ENCODE measurements at regions not wholly inside any gene's neighbourhood (a gene's known extent, or its start where the extent isn't known, plus 50 kb on each side); places are given as distances from the start of the nearest gene placed in this dataset.

- intact Hi-C loops (cut with DNase I), result no loop called here
- H3K9me3 ChIP-seq, result no peaks in the 10 kb centered on the region
- no peak for ATAC-seq
- no peak overlapping the region for H3K27ac ChIP-seq
- H3K27me3 ChIP-seq, result no peaks in the 10 kb centered on the region
- no peaks in the 10 kb centered on the region for H3K36me3 ChIP-seq (replicated peaks in 1 of 2; ENCODE audit: insufficient read depth in 1 of 2, low read depth in 2 of 2)
- DNase-seq, result no peak
- TF ChIP-seq POLR2A (IDR thresholded peaks at IDR 0.05), result no peak
- TF ChIP-seq, protein P1, sequence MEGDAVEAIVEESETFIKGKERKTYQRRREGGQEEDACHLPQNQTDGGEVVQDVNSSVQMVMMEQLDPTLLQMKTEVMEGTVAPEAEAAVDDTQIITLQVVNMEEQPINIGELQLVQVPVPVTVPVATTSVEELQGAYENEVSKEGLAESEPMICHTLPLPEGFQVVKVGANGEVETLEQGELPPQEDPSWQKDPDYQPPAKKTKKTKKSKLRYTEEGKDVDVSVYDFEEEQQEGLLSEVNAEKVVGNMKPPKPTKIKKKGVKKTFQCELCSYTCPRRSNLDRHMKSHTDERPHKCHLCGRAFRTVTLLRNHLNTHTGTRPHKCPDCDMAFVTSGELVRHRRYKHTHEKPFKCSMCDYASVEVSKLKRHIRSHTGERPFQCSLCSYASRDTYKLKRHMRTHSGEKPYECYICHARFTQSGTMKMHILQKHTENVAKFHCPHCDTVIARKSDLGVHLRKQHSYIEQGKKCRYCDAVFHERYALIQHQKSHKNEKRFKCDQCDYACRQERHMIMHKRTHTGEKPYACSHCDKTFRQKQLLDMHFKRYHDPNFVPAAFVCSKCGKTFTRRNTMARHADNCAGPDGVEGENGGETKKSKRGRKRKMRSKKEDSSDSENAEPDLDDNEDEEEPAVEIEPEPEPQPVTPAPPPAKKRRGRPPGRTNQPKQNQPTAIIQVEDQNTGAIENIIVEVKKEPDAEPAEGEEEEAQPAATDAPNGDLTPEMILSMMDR (IDR thresholded peaks at IDR 0.05), result no peak
- 70 to 74% methylated on average over 9 of the region's 9 CpGs for WGBS, 2 donors
- no peaks in the 10 kb centered on the region for H3K4me1 ChIP-seq
- no peak overlapping the region for H3K4me3 ChIP-seq
These were observed 148.7 kb upstream of the HS3ST2 start for GRCh38 chr16:22665048-22665797.

GRCh38 chr16:22665803-22666202 is 148.2 kb upstream of the HS3ST2 start:
- intact Hi-C loops (cut with DNase I), result no loop called here
- Histone ChIP-seq H3K27ac (no peak overlapping the region), H3K4me3 (no peak overlapping the region), H3K36me3 (replicated peaks in 1 of 2; ENCODE audit: insufficient read depth in 1 of 2, low read depth in 2 of 2) (no peaks in the 10 kb centered on the region), H3K9me3 (no peaks in the 10 kb centered on the region), H3K27me3 (no peaks in the 10 kb centered on the region), H3K4me1 (no peaks in the 10 kb centered on the region)
- ATAC-seq (no peak), DNase-seq (no peak)
- WGBS, 2 donors, result 55 to 73% methylated on average over 3 to 4 of the region's 4 CpGs
- TF ChIP-seq, protein P1 (IDR thresholded peaks at IDR 0.05), result no peak
- no peak for TF ChIP-seq POLR2A (IDR thresholded peaks at IDR 0.05)

- H3K36me3 ChIP-seq (replicated peaks in 1 of 2; ENCODE audit: insufficient read depth in 1 of 2, low read depth in 2 of 2), result no peaks in the 10 kb centered on the region
- no peak for DNase-seq
- no peak overlapping the region for H3K27ac ChIP-seq
- TF ChIP-seq, protein P1 (IDR thresholded peaks at IDR 0.05), result no peak
- TF ChIP-seq POLR2A (IDR thresholded peaks at IDR 0.05), result no peak
- H3K27me3 ChIP-seq, result no peaks in the 10 kb centered on the region
- WGBS, 2 donors, result 78 to 89% methylated on average over 3 of the region's 3 CpGs
- intact Hi-C loops (cut with DNase I), result no loop called here
- no peaks in the 10 kb centered on the region for H3K9me3 ChIP-seq
- H3K4me1 ChIP-seq, result no peaks in the 10 kb centered on the region
- H3K4me3 ChIP-seq, result no peak overlapping the region
- no peak for ATAC-seq
These were observed 145.6 kb upstream of the HS3ST2 start for GRCh38 chr16:22668318-22668717.

- DNase-seq, result no peak
- no peak overlapping the region for H3K27ac ChIP-seq
- H3K27me3 ChIP-seq, result no peaks in the 10 kb centered on the region
- WGBS, 2 donors, result 84 to 85% methylated on average over 8 of the region's 8 CpGs
- H3K9me3 ChIP-seq, result no peaks in the 10 kb centered on the region
- no peak overlapping the region for H3K4me3 ChIP-seq
- no peaks in the 10 kb centered on the region for H3K36me3 ChIP-seq (replicated peaks in 1 of 2; ENCODE audit: insufficient read depth in 1 of 2, low read depth in 2 of 2)
- intact Hi-C loops (cut with DNase I), result no loop called here
- H3K4me1 ChIP-seq, result no peaks in the 10 kb centered on the region
- no peak for ATAC-seq
- TF ChIP-seq, protein P1 (IDR thresholded peaks at IDR 0.05), result no peak
- TF ChIP-seq POLR2A (IDR thresholded peaks at IDR 0.05), result no peak
These were observed 143.9 kb upstream of the HS3ST2 start for GRCh38 chr16:22670044-22670536.

DNA sequence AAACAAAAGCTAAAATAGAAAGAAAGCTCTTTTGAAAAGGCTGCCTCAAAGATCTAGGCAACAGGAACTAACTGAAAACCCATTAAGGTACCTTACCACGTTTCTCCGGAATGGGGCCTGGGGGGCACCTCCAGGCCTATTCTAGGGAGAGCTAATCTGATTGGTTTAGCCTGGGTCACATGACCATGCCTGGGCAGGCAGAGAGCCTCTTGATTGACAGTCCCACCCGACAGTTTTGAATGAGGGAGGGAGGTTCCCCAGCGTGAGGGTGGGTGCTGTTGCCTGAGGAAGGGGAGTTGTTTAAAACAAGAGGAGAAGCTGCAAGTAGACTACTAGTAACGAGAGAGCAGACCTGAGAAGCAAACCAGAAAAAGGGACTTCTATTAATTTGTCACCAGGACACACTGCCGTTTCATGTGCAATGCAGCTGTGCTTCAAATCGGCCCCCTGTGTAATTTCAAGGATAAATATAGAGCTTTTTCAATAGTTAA is 143.4 kb upstream of the HS3ST2 start:
- WGBS, 2 donors, result 17 to 21% methylated on average over 7 of the region's 7 CpGs
- Histone ChIP-seq H3K4me3 (no peak overlapping the region), H3K27ac (no peak overlapping the region), H3K36me3 (replicated peaks in 1 of 2; ENCODE audit: insufficient read depth in 1 of 2, low read depth in 2 of 2) (no peaks in the 10 kb centered on the region), H3K27me3 (no peaks in the 10 kb centered on the region), H3K4me1 (no peaks in the 10 kb centered on the region), H3K9me3 (no peaks in the 10 kb centered on the region)
- DNase-seq, result no peak
- ATAC-seq, result no peak
- intact Hi-C loops (cut with DNase I), result no loop called here
- TF ChIP-seq POLR2A (IDR thresholded peaks at IDR 0.05), result no peak
- TF ChIP-seq, protein P1 (IDR thresholded peaks at IDR 0.05), result no peak
